NCI-H2196 treated with DMSO at 0.1 percent for 48 hours (cell line): ENCODE measurements at regions not wholly inside any gene's neighbourhood (a gene's known extent, or its start where the extent isn't known, plus 50 kb on each side); places are given as distances from the start of the nearest gene placed in this dataset.
"Not testable (repeated sequence)": the region's sequence is repeated elsewhere in the genome, so short reads cannot be mapped to it uniquely, and the experiment has no call there.

Experiments used
- DNase-seq: peaks from one replicate; lab custom pipeline; 2025; ENCODE audit not compliant: unreplicated experiment; lab: John Stamatoyannopoulos, UW

- DNase-seq, result no peak
Observed at GRCh38 chr2:13158466-13158865, 441.7 kb downstream of the TRIB2 start.

DNA sequence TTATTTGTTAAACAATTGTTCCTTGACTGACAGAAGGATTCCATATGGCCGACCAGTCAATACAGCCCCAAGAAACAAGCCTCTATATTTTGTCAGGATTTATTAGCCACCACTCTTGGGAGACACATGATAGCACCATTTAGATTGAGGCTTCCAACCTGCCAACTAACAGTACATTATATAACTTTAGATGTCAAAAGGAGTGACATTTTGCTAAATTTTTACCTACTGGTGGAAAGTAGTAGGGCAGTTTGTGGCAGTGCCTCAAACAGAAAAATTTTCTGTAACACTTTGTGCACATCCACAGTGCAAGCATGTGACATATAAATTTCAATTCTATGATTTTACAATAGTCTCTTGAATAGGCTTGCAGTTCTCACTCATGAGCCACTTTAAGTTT, 464.0 kb downstream of the TRIB2 start:
- no peak for DNase-seq

DNA sequence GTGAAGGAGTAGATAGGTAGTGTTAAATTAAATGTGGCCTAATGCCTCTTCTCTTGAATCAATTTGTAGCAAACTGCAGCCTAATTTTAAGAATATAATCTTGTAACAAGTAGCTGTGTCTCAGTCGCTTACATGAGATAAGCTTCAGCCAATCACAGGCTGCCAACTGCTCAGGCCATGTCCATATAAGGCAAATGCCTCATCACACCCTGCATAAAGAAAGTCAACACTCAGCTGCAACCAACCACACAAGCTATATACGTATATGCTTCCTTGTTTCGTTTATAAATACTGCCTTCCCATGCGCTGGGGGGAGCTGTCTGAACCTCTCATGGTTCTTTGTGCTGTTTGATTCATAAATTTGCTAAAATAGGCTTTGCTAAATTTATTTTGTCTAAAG, 476.3 kb downstream of the TRIB2 start:
- DNase-seq, result no peak

- peak; percentile 28 for DNase-seq
Observed at GRCh38 chr2:13193900-13194299, 477.2 kb downstream of the TRIB2 start.

DNA sequence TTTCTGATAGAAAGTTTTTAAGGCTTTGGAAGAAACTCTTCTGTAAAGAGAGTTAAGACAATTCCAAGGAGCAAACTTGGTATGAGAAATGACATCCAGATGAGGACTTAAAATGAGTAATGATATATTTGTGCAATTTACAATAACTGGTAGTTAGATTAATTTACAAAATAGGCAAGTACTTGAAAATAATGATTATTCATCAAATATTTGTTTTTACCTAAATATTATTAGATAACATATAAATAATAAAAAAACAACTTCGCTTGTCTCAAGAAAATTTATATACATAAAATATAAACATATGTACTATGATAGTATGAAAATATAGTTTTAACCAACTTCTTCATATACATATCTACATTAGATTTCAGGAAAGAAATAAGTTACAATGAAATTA, 478.5 kb downstream of the TRIB2 start:
- DNase-seq, result no peak

DNA sequence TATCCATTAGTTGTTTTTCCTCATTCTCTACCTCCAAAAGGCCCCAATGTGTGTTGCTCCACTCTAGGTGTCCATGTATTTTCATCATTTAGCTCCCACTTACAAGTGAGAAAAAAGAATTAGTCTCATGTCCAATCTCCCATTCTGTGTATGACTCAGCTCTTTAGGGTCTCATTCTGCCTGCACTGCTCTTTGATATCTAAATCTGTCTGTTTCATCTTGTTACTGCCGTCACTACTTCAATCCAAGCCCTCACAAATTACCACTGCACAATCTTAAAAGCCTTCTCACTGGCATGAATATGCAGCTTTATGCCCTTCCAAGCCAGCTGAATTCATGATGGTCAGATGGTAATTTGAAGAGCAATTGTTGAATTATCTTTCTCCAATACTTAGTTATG, 480.5 kb downstream of the TRIB2 start:
- DNase-seq, result no peak

- no peak for DNase-seq
Observed at GRCh38 chr2:13201924-13202323, 485.2 kb downstream of the TRIB2 start.

DNA sequence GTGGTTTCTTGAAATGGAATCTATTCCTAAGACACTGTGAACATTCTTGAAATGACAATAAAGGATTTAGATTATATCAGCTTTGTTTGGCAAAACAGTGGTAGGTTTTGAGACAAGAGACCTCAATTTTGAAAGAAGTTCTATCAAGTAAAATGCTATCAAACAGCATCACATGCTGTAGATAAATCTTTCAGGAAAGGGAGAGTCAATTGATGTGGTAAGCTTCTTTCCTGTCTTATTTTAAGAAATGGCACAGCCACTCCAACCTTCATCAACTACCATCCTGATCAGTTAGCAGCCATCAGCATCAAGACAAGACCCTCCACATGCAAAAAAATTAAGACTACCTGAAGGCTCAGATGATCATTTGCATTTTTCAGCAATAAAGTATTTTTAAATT, 495.4 kb downstream of the TRIB2 start:
- DNase-seq, result no peak

GRCh38 chr2:13218205-13218604, 501.5 kb downstream of the TRIB2 start:
- DNase-seq, result no peak

- DNase-seq, result peak; percentile 11
Observed at GRCh38 chr2:13227578-13227977, 510.8 kb downstream of the TRIB2 start.

DNA sequence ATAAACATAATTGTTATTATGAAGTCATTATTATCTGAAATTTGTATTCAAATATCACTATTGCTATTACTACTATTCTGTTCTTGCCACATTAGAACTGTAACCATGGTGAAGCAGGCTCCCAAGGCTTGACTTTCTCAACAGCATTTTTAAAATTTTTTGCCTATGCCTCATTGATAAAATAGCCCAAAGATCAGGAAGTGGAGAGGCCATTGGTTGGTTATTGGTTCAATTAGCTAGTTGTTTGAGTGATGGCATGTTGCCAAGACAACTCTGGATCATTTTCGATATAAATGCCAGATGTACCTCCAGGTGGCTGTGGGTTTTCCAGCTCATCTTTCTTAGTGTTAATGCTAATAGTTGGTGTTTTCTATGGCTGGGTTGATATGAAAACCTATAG, 513.5 kb downstream of the TRIB2 start:
- no peak for DNase-seq

DNA sequence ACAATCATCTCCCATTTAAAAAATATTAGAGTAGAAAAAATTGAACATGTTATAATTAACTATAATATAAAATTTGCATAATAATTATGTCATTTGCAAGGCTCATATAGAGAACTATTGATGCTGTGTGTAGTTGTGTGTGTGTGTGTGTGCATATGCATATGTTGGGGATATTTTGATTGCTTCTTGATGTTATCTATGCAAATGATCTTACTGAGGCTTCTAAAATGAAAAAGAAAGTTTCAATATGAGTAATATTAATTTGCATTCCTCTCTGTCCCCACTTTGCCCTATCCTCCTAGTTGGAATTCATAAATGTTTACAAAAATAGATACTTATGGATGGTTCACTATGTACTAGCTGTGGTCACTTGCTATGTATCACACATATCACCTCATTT, 523.3 kb downstream of the TRIB2 start:
- no peak for DNase-seq

DNA sequence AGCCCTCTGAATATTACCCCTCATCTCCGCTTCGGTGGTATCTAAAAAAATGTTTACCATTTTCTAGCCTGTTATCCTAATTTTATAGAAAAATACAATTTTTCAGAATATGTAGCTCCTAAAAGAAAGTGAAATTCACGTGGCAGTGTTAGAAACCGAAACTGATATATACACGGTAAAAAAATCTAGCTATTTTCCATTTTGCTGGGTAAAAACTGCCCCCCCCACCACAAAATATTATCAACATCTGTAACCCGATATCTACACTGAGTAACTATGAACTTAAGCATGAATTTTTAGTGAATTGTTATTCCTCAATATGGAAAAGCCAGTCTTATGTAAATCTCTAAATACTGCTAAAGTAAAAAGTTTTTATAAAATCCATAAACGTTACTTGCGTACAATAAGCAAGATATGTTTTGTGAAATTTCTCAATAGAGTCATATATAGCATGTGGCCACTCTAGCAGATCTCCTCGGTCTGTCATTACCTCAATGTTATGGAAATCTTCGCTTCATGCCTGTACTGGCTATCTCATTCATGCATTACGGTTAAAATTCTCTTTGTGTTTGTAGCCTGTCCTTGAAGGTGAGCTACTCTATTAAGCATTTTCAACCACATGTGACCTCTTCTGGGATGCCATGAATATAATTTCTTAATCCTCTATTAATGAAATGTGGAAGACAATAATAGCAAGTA, 524.2 kb downstream of the TRIB2 start:
- no peak for DNase-seq

DNA sequence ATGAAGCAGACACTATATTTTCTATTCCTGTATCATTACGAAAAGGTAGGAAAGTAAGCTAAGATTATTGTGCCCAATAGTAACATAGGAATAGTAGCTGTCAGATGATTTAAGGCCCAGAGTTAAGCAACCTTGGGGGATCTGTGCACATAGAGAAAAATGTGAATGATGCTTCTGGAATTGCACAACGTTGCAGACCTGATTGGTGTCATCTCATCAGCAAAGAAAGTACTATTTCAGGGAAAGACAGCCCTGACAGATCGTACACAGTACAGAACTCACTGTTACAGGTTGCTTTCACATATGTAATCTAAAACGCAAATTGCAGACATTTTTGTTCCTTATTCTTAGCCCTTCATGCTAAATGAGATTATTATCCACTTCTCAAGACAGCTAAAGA, 535.9 kb downstream of the TRIB2 start:
- DNase-seq, result no peak

- no peak for DNase-seq
Observed at GRCh38 chr2:13255485-13255884, 538.7 kb downstream of the TRIB2 start.

GRCh38 chr2:13260402-13260801, 543.7 kb downstream of the TRIB2 start:
- DNase-seq, result no peak

DNA sequence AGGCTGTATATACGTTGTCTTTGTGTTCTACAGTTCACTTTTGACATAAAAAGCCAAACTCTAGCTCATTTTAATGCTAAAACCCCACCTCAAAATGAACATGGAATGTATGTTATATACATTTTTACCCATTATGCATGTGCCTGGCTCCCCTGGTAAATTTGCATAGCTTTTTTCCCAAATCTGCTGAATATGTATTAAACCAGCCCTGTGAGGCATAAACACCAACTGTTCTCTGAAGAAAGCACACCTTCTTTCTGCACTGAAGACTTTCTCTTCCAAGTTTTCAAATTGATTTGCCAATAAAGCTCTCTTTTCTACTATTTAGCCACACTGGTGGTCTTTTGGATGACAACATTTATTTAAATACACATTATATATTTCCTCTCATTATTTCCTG, 549.4 kb downstream of the TRIB2 start:
- DNase-seq, result no peak

DNA sequence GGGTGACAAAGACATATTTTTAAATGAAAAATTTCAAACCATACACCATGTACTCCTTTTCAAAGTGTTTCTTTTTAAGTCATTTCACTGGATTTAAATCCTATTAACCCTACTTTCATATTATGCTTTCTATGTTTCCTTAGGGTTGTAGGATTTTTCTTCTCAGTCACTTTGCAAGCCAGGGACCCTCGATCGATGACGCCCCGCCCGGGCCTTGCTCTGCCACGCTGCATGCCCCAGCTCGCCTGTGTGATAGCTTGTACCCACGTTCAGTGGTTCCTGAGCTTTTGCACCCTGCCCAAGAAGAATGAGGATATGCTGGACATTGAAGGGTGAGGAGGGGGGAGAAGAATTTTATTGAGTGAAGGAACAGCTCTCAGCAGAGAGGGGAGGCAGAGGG, 568.0 kb downstream of the TRIB2 start:
- no peak for DNase-seq

DNA sequence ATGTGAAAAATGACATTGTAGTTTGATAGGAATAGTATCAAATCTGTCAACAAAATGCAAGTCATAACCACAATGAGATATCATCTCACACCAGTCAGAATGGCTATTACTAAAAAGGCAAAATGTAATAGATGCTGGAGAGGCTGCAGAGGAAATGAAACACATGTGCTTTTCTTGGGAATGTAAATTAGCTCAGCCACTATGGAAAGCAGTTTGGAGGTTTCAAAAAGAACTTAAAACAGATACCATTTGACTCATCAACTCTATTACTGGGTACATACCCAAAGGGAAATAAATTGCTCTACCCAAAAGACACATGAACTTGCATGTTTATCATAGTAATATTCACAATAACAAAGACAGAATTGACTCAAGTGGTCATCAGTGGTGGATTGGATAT, 572.6 kb downstream of the TRIB2 start:
- DNase-seq, result no peak

DNA sequence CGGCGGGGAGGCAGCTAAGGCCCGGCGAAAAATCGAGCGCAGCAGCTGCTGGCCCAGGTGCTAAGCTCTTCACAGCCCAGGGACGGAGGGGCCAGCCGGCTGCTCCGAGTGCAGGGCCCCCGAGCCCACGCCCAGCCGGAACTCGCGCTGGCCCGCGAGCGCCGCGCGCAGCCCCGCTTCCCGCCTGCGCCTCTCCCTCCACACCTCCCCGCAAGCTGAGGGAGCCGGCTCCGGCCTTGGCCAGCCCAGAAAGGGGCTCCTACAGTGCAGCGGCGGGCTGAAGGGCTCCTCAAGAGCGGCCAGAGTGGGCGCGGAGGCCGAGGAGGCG, 591.7 kb downstream of the TRIB2 start:
- DNase-seq, result not testable (repeated sequence)

- DNase-seq, result no peak
Observed at GRCh38 chr2:13308989-13309388, 592.3 kb downstream of the TRIB2 start.

DNA sequence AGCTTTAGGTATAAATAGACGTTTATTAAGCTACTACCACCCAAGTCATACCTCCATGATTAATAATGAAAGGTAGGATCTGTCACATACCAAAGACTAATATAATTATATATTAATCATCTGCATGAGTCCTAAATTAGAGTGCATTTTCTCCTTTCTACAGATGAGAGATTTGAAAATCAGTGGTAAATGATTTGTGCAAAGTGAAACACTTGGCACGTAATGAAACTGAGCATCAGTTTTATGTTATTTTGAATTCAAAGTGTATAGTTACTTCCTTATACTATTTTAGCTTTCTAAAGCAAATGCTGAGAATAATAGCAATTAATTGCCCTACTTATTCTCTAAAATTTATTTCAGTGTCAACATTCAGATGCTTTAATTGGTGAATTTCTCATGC, 615.3 kb downstream of the TRIB2 start:
- no peak for DNase-seq

DNA sequence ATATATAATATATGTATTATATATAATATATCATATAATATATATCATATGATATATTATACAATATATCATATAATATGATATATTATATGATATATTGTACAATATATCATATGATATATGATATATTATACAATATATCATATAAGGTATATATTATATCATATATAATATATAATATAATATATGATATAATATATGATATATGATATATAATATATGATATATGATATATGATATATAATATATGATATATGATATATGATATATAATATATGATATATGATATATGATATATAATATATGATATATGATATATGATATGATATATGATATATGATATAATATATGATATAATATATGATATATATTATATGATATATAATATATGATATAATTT, 617.3 kb downstream of the TRIB2 start:
- not testable (repeated sequence) for DNase-seq

DNA sequence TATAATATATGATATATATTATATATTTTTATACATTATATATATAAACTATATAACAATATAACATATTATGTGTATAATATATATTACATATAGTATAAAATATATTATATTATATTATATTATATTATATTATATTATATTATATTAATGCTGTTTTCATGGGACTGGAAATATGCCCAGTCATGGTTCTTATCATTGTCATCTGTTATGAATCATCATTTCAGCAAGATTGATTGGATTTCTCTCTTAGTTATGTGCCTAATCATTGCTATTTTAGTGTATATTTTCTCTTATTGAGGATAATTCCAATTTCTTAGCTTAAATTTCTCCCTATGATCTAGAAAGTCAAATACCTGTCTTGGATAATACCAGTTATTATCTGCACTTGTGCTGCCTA, 617.8 kb downstream of the TRIB2 start:
- DNase-seq, result no peak
